ENCODE measurements at regions not wholly inside any gene's neighbourhood (a gene's known extent, or its start where the extent isn't known, plus 50 kb on each side); places are given as distances from the start of the nearest gene placed in this dataset.

DNA sequence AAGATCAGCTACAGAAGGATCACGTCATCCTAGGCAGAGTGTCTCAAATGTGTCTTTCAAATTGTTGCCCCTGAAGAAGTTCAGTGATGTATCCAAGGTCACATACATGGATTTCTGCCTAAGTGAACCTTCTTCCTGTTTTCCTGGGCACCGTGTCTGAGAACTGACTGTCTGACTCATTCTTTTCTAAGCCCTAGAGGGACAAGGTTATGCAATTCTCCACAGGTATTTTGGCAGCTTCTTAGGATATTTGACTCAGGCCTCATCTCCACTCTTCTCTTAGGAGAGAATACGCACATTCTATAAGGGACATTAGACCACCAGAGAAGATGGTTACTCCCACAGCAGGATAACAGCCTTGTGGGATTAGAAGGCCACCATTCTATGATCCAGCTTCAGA lies 391.9 kb upstream of the THBS1 start:
- Histone ChIP-seq H3K4me1 (ENCODE audit: control insufficient read depth in 5 of 5, insufficient read depth in 5 of 5, low read length in 5 of 5) (peaks cover 0 to 9% (median 7%) of the 10 kb centered on the region in 5 donors), H3K27me3 (ENCODE audit: control insufficient read depth in 3 of 3, insufficient read depth in 3 of 3, low read length in 2 of 3) (no peaks in the 10 kb centered on the region), H3K27ac (ENCODE audit: low read depth in 1 of 2, low read length in 1 of 2) (no peak overlapping the region), H3K36me3 (ENCODE audit: control insufficient read depth in 4 of 4, insufficient read depth in 4 of 4, low read length in 4 of 4) (no peaks in the 10 kb centered on the region), H3K9me3 (ENCODE audit: control insufficient read depth in 4 of 4, insufficient read depth in 3 of 4, low read length in 3 of 4) (no peaks in the 10 kb centered on the region), H3K9ac (ENCODE audit: insufficient read depth in 1 of 2, low read length in 2 of 2) (no peak overlapping the region), H3K4me3 (no peak overlapping the region)
- ATAC-seq (ENCODE audit: insufficient read depth, low FRiP score) (no peak), DNase-seq (no peak)
- no peak for TF ChIP-seq CTCF (IDR thresholded peaks at IDR 0.05; ENCODE audit: control extremely low read depth, extremely low read depth)
- 59 to 68% methylated on average over 3 of the region's 3 CpGs for WGBS, 2 donors

- H3K4me3 ChIP-seq = no peak overlapping the region
- peaks cover 0 to 13% (median 7%) of the 10 kb centered on the region in 5 donors for H3K4me1 ChIP-seq (ENCODE audit: control insufficient read depth in 5 of 5, insufficient read depth in 5 of 5, low read length in 5 of 5)
- H3K9me3 ChIP-seq (ENCODE audit: control insufficient read depth in 4 of 4, insufficient read depth in 3 of 4, low read length in 3 of 4) = peaks cover 0 to 2% (median 0%) of the 10 kb centered on the region in 4 donors
- DNase-seq = no peak
- no peak overlapping the region for H3K27ac ChIP-seq (ENCODE audit: low read depth in 1 of 2, low read length in 1 of 2)
- no peak overlapping the region for H3K9ac ChIP-seq (ENCODE audit: insufficient read depth in 1 of 2, low read length in 2 of 2)
- no peak for TF ChIP-seq CTCF (IDR thresholded peaks at IDR 0.05; ENCODE audit: control extremely low read depth, extremely low read depth)
- no peaks in the 10 kb centered on the region for H3K36me3 ChIP-seq (ENCODE audit: control insufficient read depth in 4 of 4, insufficient read depth in 4 of 4, low read length in 4 of 4)
- no peaks in the 10 kb centered on the region for H3K27me3 ChIP-seq (ENCODE audit: control insufficient read depth in 3 of 3, insufficient read depth in 3 of 3, low read length in 2 of 3)
- ATAC-seq (ENCODE audit: insufficient read depth, low FRiP score) = no peak
Measured at GRCh38 chr15:39191871-39192291, 389.0 kb upstream of the THBS1 start.

GRCh38 chr15:39192351-39192750 lies 388.5 kb upstream of the THBS1 start:
- Histone ChIP-seq H3K4me3 (no peak overlapping the region), H3K4me1 (ENCODE audit: control insufficient read depth in 5 of 5, insufficient read depth in 5 of 5, low read length in 5 of 5) (peaks cover 0 to 13% (median 7%) of the 10 kb centered on the region in 5 donors), H3K9ac (ENCODE audit: insufficient read depth in 1 of 2, low read length in 2 of 2) (no peak overlapping the region), H3K27ac (ENCODE audit: low read depth in 1 of 2, low read length in 1 of 2) (no peak overlapping the region), H3K9me3 (ENCODE audit: control insufficient read depth in 4 of 4, insufficient read depth in 3 of 4, low read length in 3 of 4) (peaks cover 0 to 2% (median 0%) of the 10 kb centered on the region in 4 donors), H3K36me3 (ENCODE audit: control insufficient read depth in 4 of 4, insufficient read depth in 4 of 4, low read length in 4 of 4) (no peaks in the 10 kb centered on the region), H3K27me3 (ENCODE audit: control insufficient read depth in 3 of 3, insufficient read depth in 3 of 3, low read length in 2 of 3) (no peaks in the 10 kb centered on the region)
- no peak for TF ChIP-seq CTCF (IDR thresholded peaks at IDR 0.05; ENCODE audit: control extremely low read depth, extremely low read depth)
- DNase-seq (no peak), ATAC-seq (ENCODE audit: insufficient read depth, low FRiP score) (no peak)
- 67 to 81% methylated on average over 3 of the region's 3 CpGs for WGBS, 2 donors

GRCh38 chr15:39192979-39193560 lies 387.8 kb upstream of the THBS1 start:
- ATAC-seq (ENCODE audit: insufficient read depth, low FRiP score) = no peak
- no peaks in the 10 kb centered on the region for H3K27me3 ChIP-seq (ENCODE audit: control insufficient read depth in 3 of 3, insufficient read depth in 3 of 3, low read length in 2 of 3)
- peaks cover 0 to 2% (median 0%) of the 10 kb centered on the region in 4 donors for H3K9me3 ChIP-seq (ENCODE audit: control insufficient read depth in 4 of 4, insufficient read depth in 3 of 4, low read length in 3 of 4)
- H3K4me1 ChIP-seq (ENCODE audit: control insufficient read depth in 5 of 5, insufficient read depth in 5 of 5, low read length in 5 of 5) = peaks cover 0 to 13% (median 7%) of the 10 kb centered on the region in 5 donors
- H3K36me3 ChIP-seq (ENCODE audit: control insufficient read depth in 4 of 4, insufficient read depth in 4 of 4, low read length in 4 of 4) = no peaks in the 10 kb centered on the region
- H3K27ac ChIP-seq (ENCODE audit: low read depth in 1 of 2, low read length in 1 of 2) = no peak overlapping the region
- no peak for TF ChIP-seq CTCF (IDR thresholded peaks at IDR 0.05; ENCODE audit: control extremely low read depth, extremely low read depth)
- DNase-seq = no peak
- no peak overlapping the region for H3K9ac ChIP-seq (ENCODE audit: insufficient read depth in 1 of 2, low read length in 2 of 2)
- no peak overlapping the region for H3K4me3 ChIP-seq
- 83% methylated on average over 3 of the region's 3 CpGs for WGBS, 2 donors
